ENCODE measurements at regions not wholly inside any gene's neighbourhood (a gene's known extent, or its start where the extent isn't known, plus 50 kb on each side); places are given as distances from the start of the nearest gene placed in this dataset.
"Not testable (repeated sequence)": the region's sequence is repeated elsewhere in the genome, so short reads cannot be mapped to it uniquely, and the experiment has no call there.

GRCh38 chr17:15836249-15836982 lies 104.3 kb downstream of the TBC1D26 start:
- not testable (repeated sequence) for H3K4me3 ChIP-seq (ENCODE audit: low read length); H3K4me1 ChIP-seq (ENCODE audit: control insufficient read depth, insufficient read depth, low read length); H3K27ac ChIP-seq (ENCODE audit: low read depth, low read length); DNase-seq; H3K4me3 Mint-ChIP-seq; H3K36me3 Mint-ChIP-seq (ENCODE audit: low read depth); H3K9ac ChIP-seq (ENCODE audit: extremely low read depth, low read length, poor library complexity, severe bottlenecking); H3K9me3 ChIP-seq (ENCODE audit: control insufficient read depth, low read length); H3K9me3 Mint-ChIP-seq; H3K27ac Mint-ChIP-seq; H3K27me3 ChIP-seq (ENCODE audit: control insufficient read depth, insufficient read depth, low read length, poor library complexity, severe bottlenecking); H3K27me3 Mint-ChIP-seq (ENCODE audit: insufficient read depth); H3K36me3 ChIP-seq (ENCODE audit: control insufficient read depth, insufficient read depth, low read length)
- 60 to 73% methylated on average over 1 to 4 of the region's 12 CpGs for WGBS, 2 experiments (ENCODE audit: insufficient coverage in 1 of 2, insufficient read length in 1 of 2)
- peaks cover 22% of the 10 kb centered on the region for H3K4me1 Mint-ChIP-seq

GRCh38 chr17:15836991-15837390 lies 104.9 kb downstream of the TBC1D26 start:
- not testable (repeated sequence) for H3K4me3 ChIP-seq (ENCODE audit: low read length); H3K9me3 Mint-ChIP-seq; H3K36me3 Mint-ChIP-seq (ENCODE audit: low read depth); H3K27me3 Mint-ChIP-seq (ENCODE audit: insufficient read depth); H3K27ac Mint-ChIP-seq; H3K27me3 ChIP-seq (ENCODE audit: control insufficient read depth, insufficient read depth, low read length, poor library complexity, severe bottlenecking); H3K4me3 Mint-ChIP-seq; H3K9me3 ChIP-seq (ENCODE audit: control insufficient read depth, low read length); DNase-seq; H3K4me1 ChIP-seq (ENCODE audit: control insufficient read depth, insufficient read depth, low read length); H3K9ac ChIP-seq (ENCODE audit: extremely low read depth, low read length, poor library complexity, severe bottlenecking); H3K36me3 ChIP-seq (ENCODE audit: control insufficient read depth, insufficient read depth, low read length); H3K27ac ChIP-seq (ENCODE audit: low read depth, low read length)
- WGBS, 2 experiments (ENCODE audit: insufficient coverage in 1 of 2, insufficient read length in 1 of 2): 90 to 95% methylated on average over 2 to 3 of the region's 5 CpGs
- peaks cover 22% of the 10 kb centered on the region for H3K4me1 Mint-ChIP-seq

- H3K4me3 Mint-ChIP-seq; H3K4me1 ChIP-seq (ENCODE audit: control insufficient read depth, insufficient read depth, low read length); H3K36me3 ChIP-seq (ENCODE audit: control insufficient read depth, insufficient read depth, low read length); H3K9ac ChIP-seq (ENCODE audit: extremely low read depth, low read length, poor library complexity, severe bottlenecking); H3K4me3 ChIP-seq (ENCODE audit: low read length); H3K27ac ChIP-seq (ENCODE audit: low read depth, low read length); H3K4me1 Mint-ChIP-seq; H3K9me3 ChIP-seq (ENCODE audit: control insufficient read depth, low read length); H3K9me3 Mint-ChIP-seq; H3K27me3 ChIP-seq (ENCODE audit: control insufficient read depth, insufficient read depth, low read length, poor library complexity, severe bottlenecking); H3K36me3 Mint-ChIP-seq (ENCODE audit: low read depth); H3K27me3 Mint-ChIP-seq (ENCODE audit: insufficient read depth); DNase-seq: not testable (repeated sequence)
- WGBS, 2 experiments (ENCODE audit: insufficient coverage in 1 of 2, insufficient read length in 1 of 2): 100% methylated on average over 1 of the region's 6 CpGs; no CpG with 5 or more reads in 1 of the 2 experiments
- H3K27ac Mint-ChIP-seq: peak overlapping the region; percentile 44
Measured at GRCh38 chr17:15847447-15848229, 97.3 kb upstream of the ADORA2B start.

GRCh38 chr17:15849054-15849453 lies 95.9 kb upstream of the ADORA2B start:
- not testable (repeated sequence) for H3K9me3 Mint-ChIP-seq; H3K9ac ChIP-seq (ENCODE audit: extremely low read depth, low read length, poor library complexity, severe bottlenecking); H3K27ac ChIP-seq (ENCODE audit: low read depth, low read length); H3K4me1 ChIP-seq (ENCODE audit: control insufficient read depth, insufficient read depth, low read length); H3K27me3 ChIP-seq (ENCODE audit: control insufficient read depth, insufficient read depth, low read length, poor library complexity, severe bottlenecking); H3K27me3 Mint-ChIP-seq (ENCODE audit: insufficient read depth); H3K4me3 ChIP-seq (ENCODE audit: low read length); H3K4me1 Mint-ChIP-seq; H3K4me3 Mint-ChIP-seq; H3K36me3 Mint-ChIP-seq (ENCODE audit: low read depth); H3K36me3 ChIP-seq (ENCODE audit: control insufficient read depth, insufficient read depth, low read length); H3K9me3 ChIP-seq (ENCODE audit: control insufficient read depth, low read length); H3K27ac Mint-ChIP-seq
- peak; percentile 92 for DNase-seq
- 29 to 34% methylated on average over 3 to 5 of the region's 6 CpGs for WGBS, 2 experiments (ENCODE audit: insufficient coverage in 1 of 2, insufficient read length in 1 of 2)
- TF ChIP-seq CTCF (conservative IDR thresholded peaks at IDR 0.05): peak; percentile 75

- not testable (repeated sequence) for H3K27me3 Mint-ChIP-seq (ENCODE audit: insufficient read depth); H3K4me1 ChIP-seq (ENCODE audit: control insufficient read depth, insufficient read depth, low read length); H3K27me3 ChIP-seq (ENCODE audit: control insufficient read depth, insufficient read depth, low read length, poor library complexity, severe bottlenecking); H3K4me1 Mint-ChIP-seq; H3K36me3 ChIP-seq (ENCODE audit: control insufficient read depth, insufficient read depth, low read length); H3K36me3 Mint-ChIP-seq (ENCODE audit: low read depth); H3K9ac ChIP-seq (ENCODE audit: extremely low read depth, low read length, poor library complexity, severe bottlenecking); H3K4me3 ChIP-seq (ENCODE audit: low read length); H3K27ac ChIP-seq (ENCODE audit: low read depth, low read length); H3K4me3 Mint-ChIP-seq; H3K27ac Mint-ChIP-seq; DNase-seq; H3K9me3 Mint-ChIP-seq; H3K9me3 ChIP-seq (ENCODE audit: control insufficient read depth, low read length)
- 90% methylated on average over 1 of the region's 2 CpGs; no CpG with 5 or more reads in 1 of the 2 experiments for WGBS, 2 experiments (ENCODE audit: insufficient coverage in 1 of 2, insufficient read length in 1 of 2)
Measured at GRCh38 chr17:15850071-15850470, 94.9 kb upstream of the ADORA2B start.

- H3K4me1 ChIP-seq (ENCODE audit: control insufficient read depth, insufficient read depth, low read length); H3K27me3 Mint-ChIP-seq (ENCODE audit: insufficient read depth); H3K4me3 ChIP-seq (ENCODE audit: low read length); H3K9me3 ChIP-seq (ENCODE audit: control insufficient read depth, low read length); DNase-seq; H3K4me1 Mint-ChIP-seq; H3K27ac Mint-ChIP-seq; H3K9ac ChIP-seq (ENCODE audit: extremely low read depth, low read length, poor library complexity, severe bottlenecking); H3K36me3 ChIP-seq (ENCODE audit: control insufficient read depth, insufficient read depth, low read length); H3K27ac ChIP-seq (ENCODE audit: low read depth, low read length); H3K36me3 Mint-ChIP-seq (ENCODE audit: low read depth); H3K4me3 Mint-ChIP-seq; H3K9me3 Mint-ChIP-seq; H3K27me3 ChIP-seq (ENCODE audit: control insufficient read depth, insufficient read depth, low read length, poor library complexity, severe bottlenecking): not testable (repeated sequence)
- WGBS, 2 experiments (ENCODE audit: insufficient coverage in 1 of 2, insufficient read length in 1 of 2): 77% methylated on average over 2 of the region's 3 CpGs; no CpG with 5 or more reads in 1 of the 2 experiments
Measured at GRCh38 chr17:15850687-15851086, 94.2 kb upstream of the ADORA2B start.

Data from endodermal cell (in vitro differentiated cells).